Transverse colon (tissue), 4 donors: ENCODE measurements at regions not wholly inside any gene's neighbourhood (a gene's known extent, or its start where the extent isn't known, plus 50 kb on each side); places are given as distances from the start of the nearest gene placed in this dataset.

Experiments used
- DNase-seq: peaks from one replicate; pipeline ENCODE4 v3.0.0-alpha.2; 2019
- H3K27ac ChIP-seq, 4 donors: fragments of 200-600 bp; sonication (generic); 2 replicates each; pipeline ENCODE4 v1.5.1; 2016 to 2018; ENCODE audit warnings: inconsistent platforms in 4 of 4
- H3K27me3 ChIP-seq: fragments of 200-600 bp; sonication (generic); 2 replicates; pipeline ENCODE4 v1.5.1; 2017; ENCODE audit warnings: inconsistent platforms
- H3K36me3 ChIP-seq, 4 donors: fragments of 200-600 bp; sonication (generic); 2 replicates each; pipeline ENCODE4 v1.5.1; 2017 to 2019; ENCODE audit warnings: inconsistent platforms in 4 of 4
- H3K4me1 ChIP-seq, 4 donors: fragments of 200-600 bp; sonication (generic); 2 replicates each; pipeline ENCODE4 v1.5.1; 2017 to 2020; ENCODE audit warnings: inconsistent platforms in 4 of 4
- H3K4me3 ChIP-seq, 4 donors: fragments of 200-600 bp; sonication (generic); 1 replicate in 1 of 4; 2 replicates in 3 of 4; pipeline versions ENCODE4 v1.5.1 to v1.6.1; 2017 to 2019; ENCODE audit warnings: inconsistent platforms in 4 of 4
- H3K9me3 ChIP-seq, 2 donors: fragments of 200-600 bp; sonication (generic); 2 replicates each; pipeline ENCODE4 v1.5.1; 2017 to 2019; ENCODE audit warnings: inconsistent platforms in 2 of 2
- CTCF ChIP-seq, 5 experiments: fragments of 200-600 bp in 3 of 5; fragments of 450-650 bp in 2 of 5; sonication (generic) in 3 of 5; IDR thresholded peaks; 1 replicate in 2 of 5; 2 replicates in 3 of 5; pipeline ENCODE4 v1.5.1; 2016 to 2017; ENCODE audit warnings: antibody characterized with exemption in 5 of 5, inconsistent platforms in 3 of 5, mild to moderate bottlenecking in 2 of 5, moderate library complexity in 1 of 5
- EP300 ChIP-seq: sonication (generic); formaldehyde crosslinking; IDR thresholded peaks from one replicate; pipeline ENCODE4 v1.6.1; 2017; ENCODE audit warnings: antibody characterized with exemption, low read depth
- POLR2A ChIP-seq: fragments of 450-650 bp; IDR thresholded peaks from one replicate; pipeline ENCODE4 v1.6.1; 2016; ENCODE audit warnings: antibody characterized with exemption, mild to moderate bottlenecking, moderate library complexity
- POLR2AphosphoS5 ChIP-seq, 3 donors: sonication (generic); formaldehyde crosslinking; IDR thresholded peaks; one replicate each; pipeline ENCODE4 v1.6.1; 2016; ENCODE audit warnings: antibody characterized with exemption in 3 of 3
- WGBS, 2 donors: methylation state at CpG; one replicate each; pipeline ENCODE4 v1.1.5; 2018; ENCODE audit warnings: low coverage in 1 of 2; 5-methylcytosine and 5-hydroxymethylcytosine counted together
- in situ Hi-C, 4 donors: fragments of 200-750 bp; cut with MboI; loops; one replicate each; pipeline versions ENCODE4 v1.15.0 to v1.15.1; 2017; ENCODE audit warnings: low sequenced_read_pairs in 3 of 4, low pct_ligation_motif_present in 1 of 4, low pct_unique_long_range_greater_than_20kb in 1 of 4
- intact Hi-C: fragments of 100-400 bp; cut with DNase I; formaldehyde crosslinking; loops from one replicate; pipeline ENCODE4 v1.15.1; 2023; ENCODE audit warnings: low total_unique reads

- no peaks in the 10 kb centered on the region for H3K36me3 ChIP-seq
- H3K4me3 ChIP-seq: no peak overlapping the region
- no peaks in the 10 kb centered on the region for H3K27me3 ChIP-seq
- WGBS, 2 donors: 85 to 100% methylated on average over 1 to 2 of the region's 2 CpGs
- no peak overlapping the region for H3K27ac ChIP-seq
- no peaks in the 10 kb centered on the region for H3K9me3 ChIP-seq
- no peak for TF ChIP-seq POLR2AphosphoS5 (IDR thresholded peaks at IDR 0.05)
- TF ChIP-seq POLR2A: no peak
- TF ChIP-seq EP300: no peak
- no peak for TF ChIP-seq CTCF (IDR thresholded peaks at IDR 0.05)
- H3K4me1 ChIP-seq: no peaks in the 10 kb centered on the region
- in situ Hi-C loops: no loop called here
- DNase-seq: no peak
- intact Hi-C loops: no loop called here
Observed at GRCh38 chr13:76732367-76732766, 153.8 kb downstream of the KCTD12 start.

GRCh38 chr13:76730220-76730619 is 156.0 kb downstream of the KCTD12 start:
- no peak for TF ChIP-seq POLR2AphosphoS5 (IDR thresholded peaks at IDR 0.05)
- intact Hi-C loops (no loop called here), in situ Hi-C loops (no loop called here)
- no peaks in the 10 kb centered on the region for H3K27me3 ChIP-seq
- 87 to 88% methylated on average over 4 of the region's 4 CpGs for WGBS, 2 donors
- peaks cover 0 to 4% (median 0%) of the 10 kb centered on the region in 4 donors for H3K4me1 ChIP-seq
- no peaks in the 10 kb centered on the region for H3K9me3 ChIP-seq
- DNase-seq: no peak
- H3K4me3 ChIP-seq: no peak overlapping the region
- H3K27ac ChIP-seq: no peak overlapping the region
- H3K36me3 ChIP-seq: no peaks in the 10 kb centered on the region

- intact Hi-C loops (no loop called here), in situ Hi-C loops (no loop called here)
- Histone ChIP-seq H3K9me3 (no peaks in the 10 kb centered on the region), H3K27ac (no peak overlapping the region), H3K4me1 (peaks cover 0 to 6% (median under 1%) of the 10 kb centered on the region in 4 donors), H3K27me3 (no peaks in the 10 kb centered on the region), H3K4me3 (no peak overlapping the region), H3K36me3 (no peaks in the 10 kb centered on the region)
- 75 to 90% methylated on average over 1 of the region's 1 CpG for WGBS, 2 donors
- no peak for DNase-seq
- no peak for TF ChIP-seq CTCF (IDR thresholded peaks at IDR 0.05)
- no peak for TF ChIP-seq POLR2AphosphoS5 (IDR thresholded peaks at IDR 0.05)
- TF ChIP-seq POLR2A: no peak
- no peak for TF ChIP-seq EP300
Observed at GRCh38 chr13:76729691-76730090, 156.5 kb downstream of the KCTD12 start.

GRCh38 chr13:76725896-76726295 is 160.3 kb downstream of the KCTD12 start:
- 50 to 57% methylated on average over 1 of the region's 1 CpG for WGBS, 2 donors
- H3K4me3 ChIP-seq: no peak overlapping the region
- TF ChIP-seq CTCF (IDR thresholded peaks at IDR 0.05): no peak
- TF ChIP-seq POLR2AphosphoS5 (IDR thresholded peaks at IDR 0.05): no peak
- no peak for TF ChIP-seq EP300
- no peak for TF ChIP-seq POLR2A
- peaks cover 0 to 9% (median 3%) of the 10 kb centered on the region in 4 donors for H3K4me1 ChIP-seq
- no peaks in the 10 kb centered on the region for H3K27me3 ChIP-seq
- in situ Hi-C loops (no loop called here), intact Hi-C loops (no loop called here)
- H3K36me3 ChIP-seq: no peaks in the 10 kb centered on the region
- H3K9me3 ChIP-seq: no peaks in the 10 kb centered on the region
- no peak overlapping the region for H3K27ac ChIP-seq
- no peak for DNase-seq

GRCh38 chr13:76725211-76725610 is 161.0 kb downstream of the KCTD12 start:
- Histone ChIP-seq H3K36me3 (no peaks in the 10 kb centered on the region), H3K27ac (no peak overlapping the region), H3K9me3 (no peaks in the 10 kb centered on the region), H3K4me1 (peaks cover 0 to 9% (median 3%) of the 10 kb centered on the region in 4 donors), H3K4me3 (no peak overlapping the region), H3K27me3 (no peaks in the 10 kb centered on the region)
- no peak for DNase-seq
- intact Hi-C loops (no loop called here), in situ Hi-C loops (no loop called here)
- TF ChIP-seq EP300: no peak
- TF ChIP-seq CTCF (IDR thresholded peaks at IDR 0.05): no peak
- TF ChIP-seq POLR2A: no peak
- TF ChIP-seq POLR2AphosphoS5 (IDR thresholded peaks at IDR 0.05): no peak
- WGBS, 2 donors: 0% methylated on average over 1 of the region's 1 CpG
